Fibroblast of mammary gland (primary cell): ENCODE measurements at regions not wholly inside any gene's neighbourhood (a gene's known extent, or its start where the extent isn't known, plus 50 kb on each side); places are given as distances from the start of the nearest gene placed in this dataset.

Experiments used
- DNase-seq: peaks from one replicate; pipeline ENCODE4 v3.0.0-alpha.2; 2010; ENCODE audit warnings: low read depth
- H3K4me3 ChIP-seq: 2 replicates; pipeline ENCODE4 v1.5.1; 2011; ENCODE audit warnings: low read depth, mild to moderate bottlenecking, low read length, moderate library complexity; ENCODE audit not compliant: control insufficient read depth
- CTCF ChIP-seq: conservative IDR thresholded peaks from 2 replicates; pipeline ENCODE4 v1.5.1; 2011; ENCODE audit warnings: low read depth, low read length, inconsistent platforms; ENCODE audit not compliant: control insufficient read depth, insufficient read depth

DNA sequence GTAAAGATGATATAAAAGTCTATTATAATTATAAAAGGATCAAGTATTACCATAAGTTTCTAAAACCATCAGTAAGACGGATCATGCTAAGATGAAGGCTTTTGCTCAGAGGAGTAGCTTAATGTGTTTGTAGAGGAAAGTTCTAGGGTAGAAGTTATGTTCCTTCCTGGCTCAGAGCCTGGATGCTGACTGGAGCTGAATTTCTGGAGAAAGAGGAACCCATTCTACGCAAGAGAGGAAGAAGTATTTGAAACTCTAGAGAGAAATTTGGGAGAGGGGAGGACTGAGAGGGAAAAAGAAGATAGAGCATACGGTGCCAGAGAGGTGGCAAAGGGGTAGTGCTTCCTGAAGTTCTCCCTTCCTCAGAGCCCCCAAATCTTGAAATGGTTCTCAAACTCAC lies 51.4 kb upstream of the SGCG start:
- TF ChIP-seq CTCF, result no peak
- no peak overlapping the region for H3K4me3 ChIP-seq
- DNase-seq, result no peak
